ENCODE measurements at regions not wholly inside any gene's neighbourhood (a gene's known extent, or its start where the extent isn't known, plus 50 kb on each side); places are given as distances from the start of the nearest gene placed in this dataset.

DNA sequence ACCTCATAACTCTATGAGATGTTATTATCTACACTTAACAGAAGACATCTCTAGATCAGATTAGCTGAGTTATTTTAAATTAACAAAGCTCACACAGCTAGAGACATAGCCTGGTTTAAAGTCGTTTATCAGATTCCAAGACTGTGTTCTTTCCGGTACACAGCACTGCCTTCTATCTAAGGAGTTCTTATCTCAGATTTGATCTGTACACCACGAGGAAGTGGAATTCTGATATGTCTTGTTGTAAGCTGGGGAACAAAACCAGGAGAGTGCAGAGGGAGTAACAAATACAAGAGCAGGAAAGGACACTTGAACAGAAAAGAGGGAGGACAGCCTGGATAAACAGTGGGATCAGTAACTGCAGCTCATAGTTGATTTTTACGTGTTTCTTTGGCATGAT, 61.7 kb upstream of the KCNMB2 start:
- H3K4me3 ChIP-seq (ENCODE audit: low read depth, low read length) = no peak overlapping the region
- TF ChIP-seq, protein P1, sequence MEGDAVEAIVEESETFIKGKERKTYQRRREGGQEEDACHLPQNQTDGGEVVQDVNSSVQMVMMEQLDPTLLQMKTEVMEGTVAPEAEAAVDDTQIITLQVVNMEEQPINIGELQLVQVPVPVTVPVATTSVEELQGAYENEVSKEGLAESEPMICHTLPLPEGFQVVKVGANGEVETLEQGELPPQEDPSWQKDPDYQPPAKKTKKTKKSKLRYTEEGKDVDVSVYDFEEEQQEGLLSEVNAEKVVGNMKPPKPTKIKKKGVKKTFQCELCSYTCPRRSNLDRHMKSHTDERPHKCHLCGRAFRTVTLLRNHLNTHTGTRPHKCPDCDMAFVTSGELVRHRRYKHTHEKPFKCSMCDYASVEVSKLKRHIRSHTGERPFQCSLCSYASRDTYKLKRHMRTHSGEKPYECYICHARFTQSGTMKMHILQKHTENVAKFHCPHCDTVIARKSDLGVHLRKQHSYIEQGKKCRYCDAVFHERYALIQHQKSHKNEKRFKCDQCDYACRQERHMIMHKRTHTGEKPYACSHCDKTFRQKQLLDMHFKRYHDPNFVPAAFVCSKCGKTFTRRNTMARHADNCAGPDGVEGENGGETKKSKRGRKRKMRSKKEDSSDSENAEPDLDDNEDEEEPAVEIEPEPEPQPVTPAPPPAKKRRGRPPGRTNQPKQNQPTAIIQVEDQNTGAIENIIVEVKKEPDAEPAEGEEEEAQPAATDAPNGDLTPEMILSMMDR (IDR thresholded peaks at IDR 0.05; ENCODE audit: insufficient read depth, low read depth, low read length) = no peak
- peak; percentile 18 for DNase-seq (ENCODE audit: low read depth)

DNA sequence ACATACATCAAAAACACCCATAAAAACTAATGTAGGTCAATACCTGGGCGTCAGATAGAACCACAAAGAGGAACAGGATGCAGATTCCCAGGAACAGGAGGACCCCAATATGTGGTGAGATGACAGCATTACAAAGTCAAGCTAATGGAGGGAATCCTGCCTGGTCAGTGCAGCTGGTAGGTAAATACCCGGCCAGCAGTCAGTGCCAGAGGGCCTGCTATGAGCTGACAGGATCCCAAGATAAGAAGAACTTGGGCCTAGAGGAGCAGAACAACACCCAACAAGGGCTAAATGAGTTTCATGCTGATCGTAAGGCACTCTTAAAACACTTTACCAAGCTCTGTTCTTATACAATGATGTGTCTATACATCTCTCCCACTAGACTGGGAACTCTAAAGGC, 61.2 kb upstream of the KCNMB2 start:
- no peak overlapping the region for H3K4me3 ChIP-seq (ENCODE audit: low read depth, low read length)
- DNase-seq (ENCODE audit: low read depth) = no peak
- TF ChIP-seq, protein P1 (IDR thresholded peaks at IDR 0.05; ENCODE audit: insufficient read depth, low read depth, low read length) = no peak

DNA sequence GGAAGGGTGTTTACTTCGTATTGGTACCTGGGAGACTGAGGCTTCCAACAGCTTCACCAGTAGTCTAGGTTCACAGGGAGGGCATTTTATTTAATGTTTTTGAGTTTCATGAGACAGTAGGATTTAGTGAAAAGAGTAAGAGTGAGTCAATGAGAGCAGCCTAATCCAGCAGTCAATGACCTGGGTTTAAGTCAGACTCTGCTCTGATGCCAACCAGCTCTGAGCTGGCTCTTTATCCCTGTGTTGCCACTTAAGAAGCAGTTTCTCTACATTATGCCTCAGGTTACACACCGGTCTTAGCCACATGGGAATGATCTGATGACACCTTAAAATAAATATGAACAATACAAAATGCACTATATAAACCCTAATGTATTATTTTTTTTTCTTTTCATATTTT, 59.4 kb upstream of the KCNMB2 start:
- no peak for DNase-seq (ENCODE audit: low read depth)
- TF ChIP-seq, protein P1 (IDR thresholded peaks at IDR 0.05; ENCODE audit: insufficient read depth, low read depth, low read length) = no peak
- H3K4me3 ChIP-seq (ENCODE audit: low read depth, low read length) = no peak overlapping the region

DNA sequence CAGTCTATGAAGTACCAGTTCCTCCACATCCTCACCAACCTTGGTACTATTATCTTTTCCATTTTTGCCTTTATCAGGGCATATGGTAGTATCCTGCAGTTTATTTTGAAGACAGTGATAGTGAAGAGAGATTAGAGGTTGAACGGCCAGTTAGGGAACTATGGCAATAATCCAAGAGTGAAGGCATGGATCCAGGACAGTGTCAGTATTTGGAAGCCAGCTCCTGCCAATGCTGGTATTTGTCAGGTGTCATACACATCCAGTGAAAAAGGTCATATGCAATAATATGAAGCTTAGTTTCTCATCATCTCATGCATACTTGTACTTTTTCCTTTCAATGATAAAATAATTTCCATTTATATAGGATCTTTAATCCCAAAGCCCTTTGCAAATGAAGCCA, 56.8 kb upstream of the KCNMB2 start:
- H3K4me3 ChIP-seq (ENCODE audit: low read depth, low read length) = no peak overlapping the region
- TF ChIP-seq, protein P1 (IDR thresholded peaks at IDR 0.05; ENCODE audit: insufficient read depth, low read depth, low read length) = no peak
- no peak for DNase-seq (ENCODE audit: low read depth)

DNA sequence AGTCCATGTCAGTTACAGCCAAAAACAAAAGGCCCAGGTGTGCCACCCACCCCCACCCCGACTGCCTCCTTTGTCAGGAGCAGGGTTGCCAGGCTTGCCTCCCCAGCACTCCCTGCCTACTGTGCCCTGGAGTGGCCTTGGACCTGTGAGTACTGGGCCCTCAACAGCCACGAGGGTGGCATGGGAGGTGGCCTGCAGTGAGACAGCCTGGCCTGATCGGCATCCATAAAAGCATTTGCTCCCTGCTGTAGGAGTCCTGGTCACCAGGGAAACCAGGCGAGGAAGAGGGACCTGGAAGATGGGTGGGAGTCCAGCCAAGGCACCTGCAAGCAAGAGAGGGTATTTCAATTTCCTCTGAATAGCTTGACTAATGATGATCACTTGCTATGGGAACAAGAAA, 56.4 kb upstream of the KCNMB2 start:
- H3K4me3 ChIP-seq (ENCODE audit: low read depth, low read length) = no peak overlapping the region
- TF ChIP-seq, protein P1 (IDR thresholded peaks at IDR 0.05; ENCODE audit: insufficient read depth, low read depth, low read length) = no peak
- DNase-seq (ENCODE audit: low read depth) = no peak

DNA sequence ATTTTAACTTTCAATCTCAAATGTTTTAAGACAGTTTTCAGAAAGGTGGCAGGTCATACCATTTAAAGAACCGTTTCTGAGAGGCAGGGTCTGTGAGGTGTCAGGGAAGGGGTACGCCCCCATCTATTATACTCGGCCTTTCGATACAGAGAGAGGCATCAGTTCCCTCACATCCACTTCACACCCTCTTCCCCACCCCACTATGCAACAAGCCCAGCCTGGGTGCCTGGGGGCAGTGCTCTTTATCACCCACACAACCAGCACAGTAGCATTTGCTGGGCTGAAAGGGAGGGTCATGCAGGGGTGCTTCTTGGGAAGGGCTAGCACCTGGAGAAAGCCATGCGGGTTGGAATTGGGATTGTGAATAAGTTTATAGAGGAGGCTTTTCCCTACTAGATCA, 56.0 kb upstream of the KCNMB2 start:
- DNase-seq (ENCODE audit: low read depth) = no peak
- no peak overlapping the region for H3K4me3 ChIP-seq (ENCODE audit: low read depth, low read length)
- TF ChIP-seq, protein P1 (IDR thresholded peaks at IDR 0.05; ENCODE audit: insufficient read depth, low read depth, low read length) = no peak

DNA sequence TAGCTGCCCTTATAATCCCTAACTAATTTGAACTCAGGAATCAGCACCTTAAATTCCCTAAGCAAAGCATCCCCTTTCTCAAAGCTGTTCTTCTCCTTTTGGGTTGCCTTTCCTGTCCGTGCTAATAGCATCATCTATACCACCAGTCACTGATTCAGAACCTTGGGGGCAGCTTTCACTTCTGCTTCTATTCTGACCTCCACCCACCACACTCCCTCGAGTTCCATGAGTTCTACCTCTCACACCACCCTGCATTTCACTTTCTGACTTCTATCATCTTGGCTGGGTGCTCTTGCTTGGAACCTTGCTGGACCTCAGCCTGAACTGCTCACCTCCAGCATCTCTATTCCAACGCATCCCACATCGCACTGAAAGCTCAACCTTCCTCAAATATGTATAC, 55.4 kb upstream of the KCNMB2 start:
- TF ChIP-seq, protein P1 (IDR thresholded peaks at IDR 0.05; ENCODE audit: insufficient read depth, low read depth, low read length) = no peak
- no peak overlapping the region for H3K4me3 ChIP-seq (ENCODE audit: low read depth, low read length)
- no peak for DNase-seq (ENCODE audit: low read depth)
